ENCODE measurements at regions not wholly inside any gene's neighbourhood (a gene's known extent, or its start where the extent isn't known, plus 50 kb on each side); places are given as distances from the start of the nearest gene placed in this dataset.

DNA sequence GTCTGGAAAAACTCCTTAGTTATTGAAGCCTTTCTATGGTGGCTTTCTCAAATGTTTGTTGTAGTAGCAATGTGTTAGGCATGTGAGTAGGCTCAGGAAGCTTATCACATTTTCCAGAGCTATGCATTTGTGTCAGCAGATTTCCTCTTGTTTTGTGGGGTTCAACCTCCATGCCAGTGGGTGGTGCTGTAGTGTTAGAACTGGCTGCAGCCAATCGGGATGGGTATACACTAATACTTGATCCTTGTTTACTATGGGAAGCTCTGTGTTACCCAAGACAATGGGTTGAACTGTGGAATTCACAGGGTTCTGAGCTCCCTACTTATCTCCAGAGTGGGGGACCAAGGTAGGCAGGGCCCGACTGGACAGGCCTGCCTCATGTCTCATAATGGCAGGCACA lies 348.5 kb upstream of the ADAMTS5 start:
- no peaks in the 10 kb centered on the region for H3K4me1 ChIP-seq (ENCODE audit: control insufficient read depth, extremely low read depth, insufficient read depth, low read length)
- CTCF ChIA-PET = no interaction called here
- H3K79me2 ChIP-seq (ENCODE audit: control insufficient read depth, insufficient read depth, low read length) = no peaks in the 10 kb centered on the region
- POLR2A ChIA-PET = no interaction called here
- TF ChIP-seq MYC (IDR thresholded peaks at IDR 0.05; ENCODE audit: low read depth, low read length) (no peak), POLR2A (IDR thresholded peaks at IDR 0.05; ENCODE audit: low read depth, low read length) (no peak), CTCF (IDR thresholded peaks at IDR 0.05; ENCODE audit: extremely low read depth in 1 of 2, insufficient read depth in 1 of 2, low read depth in 1 of 2, low read length in 2 of 2) (no peak), EZH2 (IDR thresholded peaks at IDR 0.05; ENCODE audit: borderline replicate concordance, low read depth, low read length, severe bottlenecking) (no peak), POLR2AphosphoS5 (IDR thresholded peaks at IDR 0.05; ENCODE audit: insufficient read depth, low read depth, low read length) (no peak), GATA2 (IDR thresholded peaks at IDR 0.05; ENCODE audit: insufficient read depth, insufficient read length, low read depth, low read length) (no peak), JUN (IDR thresholded peaks at IDR 0.05; ENCODE audit: borderline replicate concordance, insufficient read depth, insufficient read length, low read depth) (no peak), FOS (IDR thresholded peaks at IDR 0.05; ENCODE audit: borderline replicate concordance, insufficient read depth, low read length) (no peak)
- TF ChIP-seq, protein P1, sequence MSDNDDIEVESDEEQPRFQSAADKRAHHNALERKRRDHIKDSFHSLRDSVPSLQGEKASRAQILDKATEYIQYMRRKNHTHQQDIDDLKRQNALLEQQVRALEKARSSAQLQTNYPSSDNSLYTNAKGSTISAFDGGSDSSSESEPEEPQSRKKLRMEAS (IDR thresholded peaks at IDR 0.05; ENCODE audit: insufficient read depth, insufficient read length) = no peak
- no peaks in the 10 kb centered on the region for H3K9me3 ChIP-seq (replicated peaks; ENCODE audit: control insufficient read depth, insufficient read depth, low read length)
- H3K4me2 ChIP-seq (ENCODE audit: insufficient read depth, low read length) = no peak overlapping the region
- no peaks in the 10 kb centered on the region for H3K9me1 ChIP-seq (replicated peaks; ENCODE audit: control insufficient read depth, extremely low read depth, insufficient read depth, low read length)
- H3K9ac ChIP-seq (replicated peaks; ENCODE audit: extremely low read depth, insufficient read depth, low read length) = no peak overlapping the region
- H2AFZ ChIP-seq (ENCODE audit: low read depth, low read length) = no peak overlapping the region
- DNase-seq (ENCODE audit: low read depth, low spot score) (peak; percentile 6), FAIRE-seq (no peak)
- intact Hi-C loops (cut with micrococcal nuclease) = no loop called here
- no peak overlapping the region for H3K4me3 ChIP-seq (replicated peaks in 1 of 3; ENCODE audit: insufficient read depth in 1 of 3, low read depth in 1 of 3, low read length in 3 of 3)
- dilution Hi-C loops (cut with MboI; ENCODE audit: extremely low pct_ligation_motif_present, low sequenced_read_pairs) = no loop called here
- no peak overlapping the region for H3K27ac ChIP-seq (ENCODE audit: insufficient read depth, low read depth, low read length)
- H4K20me1 ChIP-seq (replicated peaks; ENCODE audit: control insufficient read depth, extremely low read depth, insufficient read depth, low read length) = no peaks in the 10 kb centered on the region
- no peaks in the 10 kb centered on the region for H3K27me3 ChIP-seq (ENCODE audit: control insufficient read depth in 2 of 2, insufficient read depth in 2 of 2, low read length in 2 of 2)
- no TSS peak for BruUV-seq (replicated peaks)
- no peaks in the 10 kb centered on the region for H3K36me3 ChIP-seq (ENCODE audit: control insufficient read depth in 2 of 2, extremely low read depth in 1 of 2, insufficient read depth in 2 of 2, low read length in 2 of 2)
